Body of pancreas (tissue), 4 donors: ENCODE measurements at regions not wholly inside any gene's neighbourhood (a gene's known extent, or its start where the extent isn't known, plus 50 kb on each side); places are given as distances from the start of the nearest gene placed in this dataset.

ENCODE experiments used
- CTCF ChIP-seq, 7 experiments: fragments of 450-650 bp in 4 of 7; fragments of 200-600 bp in 3 of 7; sonication (generic) in 3 of 7; IDR thresholded peaks; one replicate each; pipeline ENCODE4 v1.5.1; 2016 to 2019; ENCODE audit warnings: antibody characterized with exemption in 7 of 7
- POLR2A ChIP-seq, 3 donors: fragments of 450-650 bp; IDR thresholded peaks; one replicate each; pipeline ENCODE4 v1.6.1; 2016; ENCODE audit warnings: antibody characterized with exemption in 3 of 3, mild to moderate bottlenecking in 2 of 3

- TF ChIP-seq POLR2A (IDR thresholded peaks at IDR 0.05), result no peak
- TF ChIP-seq CTCF (IDR thresholded peaks at IDR 0.05), result no peak
These were observed 268.2 kb downstream of the FAM181B start for GRCh38 chr11:82465481-82465880.
